Astrocyte (in vitro differentiated cells and primary cell): ENCODE measurements at regions not wholly inside any gene's neighbourhood (a gene's known extent, or its start where the extent isn't known, plus 50 kb on each side); places are given as distances from the start of the nearest gene placed in this dataset.

Source experiments
- DNase-seq: peaks from one replicate; pipeline ENCODE4 v3.0.0-alpha.2; 2010; ENCODE audit warnings: low read depth
- FAIRE-seq: peaks from 2 replicates; lab custom pipeline; 2011; peaks lifted over from hg19 to GRCh38; lab: Jason Lieb, UNC
- H2AFZ ChIP-seq: 2 replicates; pipeline ENCODE4 v1.6.0; 2012; ENCODE audit warnings: low read depth, low read length, inconsistent platforms
- H3K27ac ChIP-seq: 2 replicates; pipeline ENCODE4 v1.5.1; 2011; ENCODE audit warnings: low read depth, low read length, inconsistent platforms
- H3K27me3 ChIP-seq: 2 replicates; pipeline ENCODE4 v1.6.0; 2011; ENCODE audit warnings: low read length, inconsistent platforms; ENCODE audit not compliant: insufficient read depth
- H3K36me3 ChIP-seq: 2 replicates; pipeline ENCODE4 v1.5.1; 2011; ENCODE audit warnings: low read length, inconsistent platforms; ENCODE audit not compliant: insufficient read depth
- H3K4me1 ChIP-seq: 2 replicates; pipeline ENCODE4 v1.5.1; 2011; ENCODE audit warnings: low read length, inconsistent platforms; ENCODE audit not compliant: insufficient read depth
- H3K4me2 ChIP-seq: 2 replicates; pipeline ENCODE4 v1.6.0; 2012; ENCODE audit warnings: low read length, inconsistent platforms
- H3K4me3 ChIP-seq: 2 replicates; pipeline ENCODE4 v1.5.1; 2011; ENCODE audit warnings: low read depth, mild to moderate bottlenecking, low read length, inconsistent platforms; ENCODE audit not compliant: insufficient read depth
- H3K79me2 ChIP-seq: 2 replicates; pipeline ENCODE4 v1.6.0; 2012; ENCODE audit warnings: mild to moderate bottlenecking, low read length, inconsistent platforms; ENCODE audit not compliant: insufficient read depth
- H3K9ac ChIP-seq: 2 replicates; pipeline ENCODE4 v1.6.0; 2012; ENCODE audit warnings: mild to moderate bottlenecking, low read length, inconsistent platforms
- H3K9me3 ChIP-seq: 2 replicates; pipeline ENCODE4 v1.5.1; 2012; ENCODE audit warnings: low read depth, mild to moderate bottlenecking, low read length, inconsistent platforms; ENCODE audit not compliant: insufficient read depth
- H4K20me1 ChIP-seq: 2 replicates; pipeline ENCODE4 v1.6.0; 2012; ENCODE audit warnings: low read length, inconsistent platforms; ENCODE audit not compliant: insufficient read depth
- H3K27ac Mint-ChIP-seq: one replicate; pipeline ENCODE4 v1.8.0; 2021; ENCODE audit warnings: mild to moderate bottlenecking, mixed read lengths; ENCODE audit not compliant: unreplicated experiment
- H3K27me3 Mint-ChIP-seq: one replicate; pipeline ENCODE4 v1.8.0; 2021; ENCODE audit warnings: low read depth, mixed read lengths; ENCODE audit not compliant: unreplicated experiment
- H3K36me3 Mint-ChIP-seq: one replicate; pipeline ENCODE4 v1.8.0; 2021; ENCODE audit warnings: low read depth, mixed read lengths; ENCODE audit not compliant: unreplicated experiment
- H3K4me1 Mint-ChIP-seq: one replicate; pipeline ENCODE4 v1.8.0; 2021; ENCODE audit warnings: low read depth, mixed read lengths; ENCODE audit not compliant: unreplicated experiment
- H3K4me3 Mint-ChIP-seq: one replicate; pipeline ENCODE4 v1.8.0; 2021; ENCODE audit warnings: mild to moderate bottlenecking, moderate library complexity, mixed read lengths; ENCODE audit not compliant: unreplicated experiment
- H3K9me3 Mint-ChIP-seq: one replicate; pipeline ENCODE4 v1.8.0; 2021; ENCODE audit warnings: mild to moderate bottlenecking, mixed read lengths; ENCODE audit not compliant: unreplicated experiment
- EZH2 ChIP-seq: IDR thresholded peaks from 2 replicates; pipeline ENCODE4 v1.6.1; 2012; ENCODE audit warnings: mild to moderate bottlenecking, low read length, inconsistent platforms; ENCODE audit not compliant: insufficient read depth
- TF ChIP-seq, protein P1 (sequence below): IDR thresholded peaks from 2 replicates; pipeline ENCODE4 v1.5.1; 2011; ENCODE audit warnings: low read depth, mild to moderate bottlenecking, inconsistent platforms, low read length, moderate library complexity; ENCODE audit not compliant: insufficient read depth

DNA sequence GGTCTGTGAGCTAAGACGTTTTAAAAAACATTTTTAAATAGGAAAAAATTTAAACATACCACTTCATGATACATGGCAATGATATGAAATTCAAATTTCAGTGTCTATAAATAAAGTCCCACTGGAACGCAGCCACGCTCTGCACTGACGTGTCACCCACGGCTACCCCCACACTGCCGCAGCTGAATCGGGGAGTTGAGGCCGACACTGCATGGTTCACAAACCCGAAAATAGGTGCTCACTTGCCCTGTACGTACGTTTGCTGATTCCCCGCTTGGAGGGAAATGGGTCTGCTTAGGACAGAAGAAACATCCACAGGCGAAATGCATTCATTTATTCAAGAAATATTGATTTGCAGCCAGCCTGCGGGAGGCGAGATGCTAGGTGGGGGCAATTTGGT lies 1342.3 kb downstream of the TBC1D22A start:
- FAIRE-seq (no peak), DNase-seq (no peak)
- Histone ChIP-seq H3K79me2 (no peaks in the 10 kb centered on the region), H4K20me1 (no peaks in the 10 kb centered on the region), H3K4me1 (no peaks in the 10 kb centered on the region), H3K27ac (no peak overlapping the region), H3K9me3 (no peaks in the 10 kb centered on the region), H3K27me3 (no peaks in the 10 kb centered on the region), H3K4me2 (no peak overlapping the region), H3K4me3 (no peak overlapping the region), H2AFZ (no peak overlapping the region), H3K9ac (no peak overlapping the region), H3K36me3 (no peaks in the 10 kb centered on the region)
- no peak overlapping the region for H3K27ac Mint-ChIP-seq
- peaks cover 59% of the 10 kb centered on the region for H3K27me3 Mint-ChIP-seq
- TF ChIP-seq, protein P1, sequence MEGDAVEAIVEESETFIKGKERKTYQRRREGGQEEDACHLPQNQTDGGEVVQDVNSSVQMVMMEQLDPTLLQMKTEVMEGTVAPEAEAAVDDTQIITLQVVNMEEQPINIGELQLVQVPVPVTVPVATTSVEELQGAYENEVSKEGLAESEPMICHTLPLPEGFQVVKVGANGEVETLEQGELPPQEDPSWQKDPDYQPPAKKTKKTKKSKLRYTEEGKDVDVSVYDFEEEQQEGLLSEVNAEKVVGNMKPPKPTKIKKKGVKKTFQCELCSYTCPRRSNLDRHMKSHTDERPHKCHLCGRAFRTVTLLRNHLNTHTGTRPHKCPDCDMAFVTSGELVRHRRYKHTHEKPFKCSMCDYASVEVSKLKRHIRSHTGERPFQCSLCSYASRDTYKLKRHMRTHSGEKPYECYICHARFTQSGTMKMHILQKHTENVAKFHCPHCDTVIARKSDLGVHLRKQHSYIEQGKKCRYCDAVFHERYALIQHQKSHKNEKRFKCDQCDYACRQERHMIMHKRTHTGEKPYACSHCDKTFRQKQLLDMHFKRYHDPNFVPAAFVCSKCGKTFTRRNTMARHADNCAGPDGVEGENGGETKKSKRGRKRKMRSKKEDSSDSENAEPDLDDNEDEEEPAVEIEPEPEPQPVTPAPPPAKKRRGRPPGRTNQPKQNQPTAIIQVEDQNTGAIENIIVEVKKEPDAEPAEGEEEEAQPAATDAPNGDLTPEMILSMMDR, result no peak
- TF ChIP-seq EZH2, result no peak
- no peaks in the 10 kb centered on the region for H3K4me1 Mint-ChIP-seq
- no peak overlapping the region for H3K4me3 Mint-ChIP-seq
- no peaks in the 10 kb centered on the region for H3K36me3 Mint-ChIP-seq
- peaks cover 3% of the 10 kb centered on the region for H3K9me3 Mint-ChIP-seq

DNA sequence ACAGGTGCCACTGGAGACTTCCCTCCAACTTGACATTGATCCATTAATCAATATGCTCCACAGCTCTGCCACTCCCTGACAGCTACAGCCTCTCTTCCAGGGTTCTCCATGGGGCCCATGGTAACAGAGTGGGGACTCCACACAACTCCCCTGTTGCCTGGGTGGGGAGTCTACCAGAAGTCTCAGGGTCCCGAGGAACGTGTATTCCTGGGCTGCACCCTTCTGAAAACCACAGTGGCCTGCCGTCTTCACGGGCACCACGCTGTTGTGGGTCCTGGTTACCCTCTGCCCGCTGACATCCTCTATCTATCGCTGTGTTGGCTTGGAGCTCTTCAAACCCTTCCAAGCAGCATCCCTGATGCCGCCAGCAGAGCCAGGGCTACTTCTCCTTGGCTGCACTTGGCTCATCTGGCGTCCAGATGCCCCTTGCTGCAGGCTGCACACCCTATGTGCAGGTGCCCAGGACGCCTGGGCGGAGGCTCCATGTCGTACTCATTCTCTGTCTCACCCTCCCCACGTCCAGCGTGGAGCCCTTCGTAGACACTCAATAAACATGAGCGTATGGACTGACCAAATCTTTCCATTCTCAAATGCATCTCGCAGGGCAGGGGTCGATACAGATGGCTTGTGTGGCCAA lies 1341.8 kb downstream of the TBC1D22A start:
- Histone ChIP-seq H3K4me1 (no peaks in the 10 kb centered on the region), H3K79me2 (no peaks in the 10 kb centered on the region), H3K27me3 (no peaks in the 10 kb centered on the region), H3K4me2 (no peak overlapping the region), H3K9me3 (no peaks in the 10 kb centered on the region), H3K36me3 (no peaks in the 10 kb centered on the region), H4K20me1 (no peaks in the 10 kb centered on the region), H3K27ac (no peak overlapping the region), H3K9ac (no peak overlapping the region), H3K4me3 (no peak overlapping the region), H2AFZ (no peak overlapping the region)
- peaks cover 63% of the 10 kb centered on the region for H3K27me3 Mint-ChIP-seq
- no peaks in the 10 kb centered on the region for H3K4me1 Mint-ChIP-seq
- H3K36me3 Mint-ChIP-seq, result no peaks in the 10 kb centered on the region
- no peak overlapping the region for H3K4me3 Mint-ChIP-seq
- H3K9me3 Mint-ChIP-seq, result peaks cover 3% of the 10 kb centered on the region
- DNase-seq, result no peak
- no peak for TF ChIP-seq EZH2
- TF ChIP-seq, protein P1, result no peak
- no peak for FAIRE-seq
- no peak overlapping the region for H3K27ac Mint-ChIP-seq

DNA sequence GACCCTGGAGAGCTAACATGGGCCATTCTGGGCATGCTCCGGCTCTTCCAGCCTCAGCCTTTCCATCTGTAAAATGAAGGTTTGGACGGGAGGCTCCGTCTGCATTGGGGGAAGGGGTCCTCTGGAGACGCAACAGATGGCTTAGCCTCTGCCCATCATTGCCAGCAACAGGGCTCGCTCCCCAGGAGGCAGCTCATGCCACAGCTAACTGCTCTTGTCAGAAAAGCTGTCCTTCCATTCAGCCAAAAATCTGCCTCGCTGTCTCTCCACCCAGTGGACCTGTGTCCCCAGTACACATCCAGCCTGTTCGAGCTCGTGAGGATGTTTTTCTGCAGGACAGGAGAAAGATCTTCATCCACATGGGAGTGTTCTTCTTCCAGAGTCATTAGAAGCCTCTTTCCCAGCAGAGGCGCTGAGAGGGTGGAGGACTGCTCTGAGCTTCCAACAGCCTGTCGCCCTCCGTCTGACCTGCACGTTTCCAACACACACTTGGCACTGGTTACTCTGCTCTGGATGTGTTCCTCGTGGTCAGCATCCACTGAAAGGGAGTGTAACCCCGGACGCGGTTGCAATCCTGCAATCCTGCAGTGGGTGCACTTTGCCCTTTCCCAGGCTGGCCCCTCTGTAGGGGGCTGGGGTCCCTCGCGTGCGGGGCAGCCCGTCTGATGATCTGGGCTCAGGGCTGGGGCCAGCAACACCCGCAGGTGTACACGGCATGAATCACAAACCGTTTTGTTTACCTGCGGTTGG lies 1340.9 kb downstream of the TBC1D22A start:
- TF ChIP-seq EZH2, result no peak
- TF ChIP-seq, protein P1, result no peak
- Histone ChIP-seq H3K4me1 (no peaks in the 10 kb centered on the region), H2AFZ (no peak overlapping the region), H3K79me2 (no peaks in the 10 kb centered on the region), H3K36me3 (no peaks in the 10 kb centered on the region), H3K27ac (no peak overlapping the region), H4K20me1 (no peaks in the 10 kb centered on the region), H3K9me3 (no peaks in the 10 kb centered on the region), H3K4me3 (no peak overlapping the region), H3K27me3 (no peaks in the 10 kb centered on the region), H3K9ac (no peak overlapping the region), H3K4me2 (no peak overlapping the region)
- no peak for FAIRE-seq
- Mint-ChIP-seq H3K9me3 (peaks cover 3% of the 10 kb centered on the region), H3K4me1 (no peaks in the 10 kb centered on the region), H3K36me3 (no peaks in the 10 kb centered on the region), H3K27ac (no peak overlapping the region), H3K27me3 (peaks cover 65% of the 10 kb centered on the region), H3K4me3 (no peak overlapping the region)
- no peak for DNase-seq
